GM23338 (cell line): ENCODE measurements at regions not wholly inside any gene's neighbourhood (a gene's known extent, or its start where the extent isn't known, plus 50 kb on each side); places are given as distances from the start of the nearest gene placed in this dataset.

Experiments
- CREB1 ChIP-seq: fragments of 250-450 bp; sonication (Bioruptor Pico); IDR thresholded peaks from 2 replicates; pipeline ENCODE4 v1.5.0; 2020; ENCODE audit warnings: low read depth, mild to moderate bottlenecking, moderate library complexity
- EZH2 ChIP-seq: fragments of 200-600 bp; sonication (generic); IDR thresholded peaks from one replicate; pipeline ENCODE4 v1.8.0; 2017; ENCODE audit warnings: antibody characterized with exemption, mild to moderate bottlenecking, low read depth; ENCODE audit not compliant: unreplicated experiment
- JUNB ChIP-seq: IDR thresholded peaks from one replicate; pipeline ENCODE4 v1.6.1; 2016; ENCODE audit warnings: antibody characterized with exemption; ENCODE audit not compliant: unreplicated experiment
- POLR2AphosphoS5 ChIP-seq: IDR thresholded peaks from 2 replicates; pipeline ENCODE4 v1.6.1; 2016; ENCODE audit warnings: antibody characterized with exemption, low read depth
- TF ChIP-seq, protein P1 (sequence below): IDR thresholded peaks from 2 replicates; pipeline ENCODE4 v1.6.1; 2016; ENCODE audit warnings: antibody characterized with exemption
- TF ChIP-seq, protein P2 (sequence below), 2 experiments: fragments of 200-600 bp in 1 of 2; sonication (generic) in 1 of 2; conservative IDR thresholded peaks; 2 replicates each; pipeline versions ENCODE4 v1.5.1 to v1.6.1; 2016 to 2017; ENCODE audit warnings: antibody characterized with exemption in 2 of 2, low read depth in 2 of 2, mild to moderate bottlenecking in 2 of 2, moderate library complexity in 1 of 2

DNA sequence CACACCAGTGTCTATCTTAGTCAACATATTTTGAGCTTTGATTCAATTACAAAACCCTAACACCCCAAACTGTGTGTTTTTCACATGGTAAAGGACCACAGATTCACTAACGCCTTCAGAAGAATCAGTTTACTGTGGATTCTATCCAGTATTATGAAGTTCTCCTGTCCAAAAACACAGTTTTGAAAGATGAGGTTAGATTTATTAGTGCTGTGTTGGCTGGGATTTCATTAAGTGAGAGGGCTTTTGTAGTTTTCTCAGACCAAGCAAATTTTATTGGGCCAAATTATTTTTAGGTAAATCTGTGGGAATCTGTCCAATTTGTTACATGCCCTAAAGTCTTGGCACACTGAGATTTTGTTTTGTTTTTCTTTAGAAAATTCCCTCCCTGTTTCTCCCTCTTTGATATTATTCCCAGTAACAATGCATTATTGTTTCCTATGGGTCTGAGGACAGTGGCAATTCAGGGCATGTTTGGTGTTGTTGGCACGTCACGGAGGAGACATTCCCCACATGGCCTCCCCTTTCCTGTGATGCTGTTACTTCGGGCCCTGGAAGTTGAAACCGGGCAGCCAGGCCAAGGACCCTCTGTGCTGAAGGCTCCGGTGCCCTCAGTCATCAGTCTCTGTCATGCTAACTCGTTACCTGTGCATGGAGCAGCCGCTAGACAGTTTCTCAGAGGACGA lies 87.5 kb upstream of the ALKAL2 start:
- TF ChIP-seq, protein P1, sequence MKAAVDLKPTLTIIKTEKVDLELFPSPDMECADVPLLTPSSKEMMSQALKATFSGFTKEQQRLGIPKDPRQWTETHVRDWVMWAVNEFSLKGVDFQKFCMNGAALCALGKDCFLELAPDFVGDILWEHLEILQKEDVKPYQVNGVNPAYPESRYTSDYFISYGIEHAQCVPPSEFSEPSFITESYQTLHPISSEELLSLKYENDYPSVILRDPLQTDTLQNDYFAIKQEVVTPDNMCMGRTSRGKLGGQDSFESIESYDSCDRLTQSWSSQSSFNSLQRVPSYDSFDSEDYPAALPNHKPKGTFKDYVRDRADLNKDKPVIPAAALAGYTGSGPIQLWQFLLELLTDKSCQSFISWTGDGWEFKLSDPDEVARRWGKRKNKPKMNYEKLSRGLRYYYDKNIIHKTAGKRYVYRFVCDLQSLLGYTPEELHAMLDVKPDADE, result no peak
- TF ChIP-seq EZH2 (no peak), POLR2AphosphoS5 (no peak), CREB1 (CRISPR knock-in tag) (no peak), JUNB (no peak)
- TF ChIP-seq, protein P2, sequence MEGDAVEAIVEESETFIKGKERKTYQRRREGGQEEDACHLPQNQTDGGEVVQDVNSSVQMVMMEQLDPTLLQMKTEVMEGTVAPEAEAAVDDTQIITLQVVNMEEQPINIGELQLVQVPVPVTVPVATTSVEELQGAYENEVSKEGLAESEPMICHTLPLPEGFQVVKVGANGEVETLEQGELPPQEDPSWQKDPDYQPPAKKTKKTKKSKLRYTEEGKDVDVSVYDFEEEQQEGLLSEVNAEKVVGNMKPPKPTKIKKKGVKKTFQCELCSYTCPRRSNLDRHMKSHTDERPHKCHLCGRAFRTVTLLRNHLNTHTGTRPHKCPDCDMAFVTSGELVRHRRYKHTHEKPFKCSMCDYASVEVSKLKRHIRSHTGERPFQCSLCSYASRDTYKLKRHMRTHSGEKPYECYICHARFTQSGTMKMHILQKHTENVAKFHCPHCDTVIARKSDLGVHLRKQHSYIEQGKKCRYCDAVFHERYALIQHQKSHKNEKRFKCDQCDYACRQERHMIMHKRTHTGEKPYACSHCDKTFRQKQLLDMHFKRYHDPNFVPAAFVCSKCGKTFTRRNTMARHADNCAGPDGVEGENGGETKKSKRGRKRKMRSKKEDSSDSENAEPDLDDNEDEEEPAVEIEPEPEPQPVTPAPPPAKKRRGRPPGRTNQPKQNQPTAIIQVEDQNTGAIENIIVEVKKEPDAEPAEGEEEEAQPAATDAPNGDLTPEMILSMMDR (conservative IDR thresholded peaks at IDR 0.05; ENCODE audit: low read depth in 2 of 2), result no peak
